GM19452 (cell line): ENCODE measurements at regions not wholly inside any gene's neighbourhood (a gene's known extent, or its start where the extent isn't known, plus 50 kb on each side); places are given as distances from the start of the nearest gene placed in this dataset.
"Not testable (repeated sequence)": the region's sequence is repeated elsewhere in the genome, so short reads cannot be mapped to it uniquely, and the experiment has no call there.

ENCODE experiments used
- ATAC-seq: cut with Tn5 transposase; IDR thresholded peaks from one replicate; pipeline ENCODE4 v1.9.1; 2021; ENCODE audit not compliant: unreplicated experiment

GRCh38 chr2:53379547-53379946 lies 388.1 kb upstream of the CHAC2 start:
- no peak for ATAC-seq

GRCh38 chr2:53378791-53379190 lies 388.8 kb upstream of the CHAC2 start:
- no peak for ATAC-seq

GRCh38 chr2:53373126-53373525 lies 394.5 kb upstream of the CHAC2 start:
- no peak for ATAC-seq

GRCh38 chr2:53366543-53366942 lies 401.1 kb upstream of the CHAC2 start:
- no peak for ATAC-seq

GRCh38 chr2:53362934-53363333 lies 404.7 kb upstream of the CHAC2 start:
- no peak for ATAC-seq

GRCh38 chr2:53356291-53356905 lies 411.2 kb upstream of the CHAC2 start:
- no peak for ATAC-seq

- ATAC-seq, result no peak
Observed at GRCh38 chr2:53353135-53354114, 414.2 kb upstream of the CHAC2 start.

- no peak for ATAC-seq
Observed at GRCh38 chr2:53347269-53347668, 420.3 kb upstream of the CHAC2 start.

- ATAC-seq, result no peak
Observed at GRCh38 chr2:53342248-53342647, 425.4 kb upstream of the CHAC2 start.

GRCh38 chr2:53334610-53335009 lies 433.0 kb upstream of the CHAC2 start:
- no peak for ATAC-seq

GRCh38 chr2:53331667-53332066 lies 435.9 kb upstream of the CHAC2 start:
- no peak for ATAC-seq

GRCh38 chr2:53317861-53318260 lies 449.7 kb upstream of the CHAC2 start:
- no peak for ATAC-seq

- ATAC-seq, result no peak
Observed at GRCh38 chr2:53315149-53315548, 452.5 kb upstream of the CHAC2 start.

- ATAC-seq, result no peak
Observed at GRCh38 chr2:53314718-53315117, 452.9 kb upstream of the CHAC2 start.

GRCh38 chr2:53313644-53314043 lies 454.0 kb upstream of the CHAC2 start:
- ATAC-seq, result not testable (repeated sequence)

- ATAC-seq, result no peak
Observed at GRCh38 chr2:53312721-53313120, 454.9 kb upstream of the CHAC2 start.

GRCh38 chr2:53312181-53312580 lies 455.4 kb upstream of the CHAC2 start:
- no peak for ATAC-seq

GRCh38 chr2:53303012-53303578 lies 464.5 kb upstream of the CHAC2 start:
- ATAC-seq, result no peak

GRCh38 chr2:53302455-53302854 lies 465.1 kb upstream of the CHAC2 start:
- ATAC-seq, result no peak

GRCh38 chr2:53289309-53290006 lies 478.1 kb upstream of the CHAC2 start:
- ATAC-seq, result no peak

- ATAC-seq, result no peak
Observed at GRCh38 chr2:53286345-53286744, 481.3 kb upstream of the CHAC2 start.
